BLaER1 (cell line): ENCODE measurements at regions not wholly inside any gene's neighbourhood (a gene's known extent, or its start where the extent isn't known, plus 50 kb on each side); places are given as distances from the start of the nearest gene placed in this dataset.

ENCODE experiments used
- H3K27ac ChIP-seq: shearing (Covaris generic); formaldehyde crosslinking; 2 replicates; pipeline ENCODE4 v1.8.1; 2022
- H3K27me3 ChIP-seq: shearing (Covaris generic); formaldehyde crosslinking; 2 replicates; pipeline ENCODE4 v1.8.1; 2022
- H3K36me3 ChIP-seq: shearing (Covaris generic); formaldehyde crosslinking; 2 replicates; pipeline ENCODE4 v1.8.1; 2022
- H3K4me1 ChIP-seq: shearing (Covaris generic); formaldehyde crosslinking; 2 replicates; pipeline ENCODE4 v1.8.1; 2022
- H3K4me2 ChIP-seq: shearing (Covaris generic); formaldehyde crosslinking; 2 replicates; pipeline ENCODE4 v1.8.1; 2022
- H3K4me3 ChIP-seq: shearing (Covaris generic); formaldehyde crosslinking; 2 replicates; pipeline ENCODE4 v1.8.1; 2022
- H3K9ac ChIP-seq: shearing (Covaris generic); formaldehyde crosslinking; 2 replicates; pipeline ENCODE4 v1.8.1; 2022
- H3K9me3 ChIP-seq: shearing (Covaris generic); formaldehyde crosslinking; 2 replicates; pipeline ENCODE4 v1.8.1; 2022
- H4K20me1 ChIP-seq: shearing (Covaris generic); formaldehyde crosslinking; 2 replicates; pipeline ENCODE4 v1.8.1; 2022
- Cebpa-rat ChIP-seq: shearing (Covaris generic); IDR thresholded peaks from 2 replicates; pipeline ENCODE4 v1.8.1; 2022

DNA sequence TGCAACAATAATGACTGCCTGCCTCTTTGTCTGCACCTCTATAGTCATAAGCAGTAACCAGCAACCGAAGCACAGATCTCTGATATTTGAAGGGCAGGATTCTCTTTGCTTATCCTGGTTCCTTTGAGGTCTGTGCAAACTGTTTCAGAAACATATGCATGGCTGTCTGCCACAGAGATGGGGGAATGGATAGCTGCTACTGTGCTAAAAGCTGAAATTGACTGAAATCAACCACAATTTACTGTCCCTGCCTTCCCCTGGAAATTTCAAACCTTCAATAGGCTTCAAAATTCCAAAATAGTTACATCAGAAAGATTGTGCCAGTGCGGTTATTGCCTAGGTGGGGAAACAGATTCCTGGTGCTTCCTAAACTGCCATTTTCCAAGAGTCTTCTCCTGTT lies 136.8 kb upstream of the GORAB start:
- H3K9me3 ChIP-seq: no peaks in the 10 kb centered on the region
- no peaks in the 10 kb centered on the region for H4K20me1 ChIP-seq
- H3K9ac ChIP-seq: no peak overlapping the region
- no peak overlapping the region for H3K4me3 ChIP-seq
- no peak overlapping the region for H3K4me2 ChIP-seq
- no peaks in the 10 kb centered on the region for H3K36me3 ChIP-seq
- H3K4me1 ChIP-seq: no peaks in the 10 kb centered on the region
- no peaks in the 10 kb centered on the region for H3K27me3 ChIP-seq
- H3K27ac ChIP-seq: no peak overlapping the region
- TF ChIP-seq Cebpa-rat: no peak

DNA sequence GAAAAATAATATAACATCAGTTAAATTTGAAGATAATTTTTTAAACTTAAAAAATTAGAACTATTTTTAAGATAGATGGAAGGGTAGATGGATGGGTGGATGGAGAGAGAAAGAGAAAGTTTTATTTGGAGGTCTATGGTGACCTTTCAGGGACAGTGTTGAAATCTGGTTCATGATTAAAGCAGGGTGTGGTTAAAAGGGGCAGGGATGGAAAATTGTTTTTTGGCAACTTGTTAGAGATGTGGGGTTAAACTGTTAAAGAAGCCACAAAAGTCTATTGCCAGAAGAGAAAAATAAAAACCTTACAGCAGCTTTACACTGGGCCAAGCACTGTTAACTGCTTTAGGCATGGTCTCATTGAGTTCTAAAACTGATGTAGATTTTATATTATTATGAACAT lies 134.9 kb upstream of the GORAB start:
- H3K36me3 ChIP-seq: no peaks in the 10 kb centered on the region
- no peak for TF ChIP-seq Cebpa-rat
- H3K9me3 ChIP-seq: no peaks in the 10 kb centered on the region
- H3K9ac ChIP-seq: no peak overlapping the region
- H3K4me2 ChIP-seq: no peak overlapping the region
- H4K20me1 ChIP-seq: no peaks in the 10 kb centered on the region
- H3K4me1 ChIP-seq: no peaks in the 10 kb centered on the region
- no peak overlapping the region for H3K4me3 ChIP-seq
- no peaks in the 10 kb centered on the region for H3K27me3 ChIP-seq
- H3K27ac ChIP-seq: no peak overlapping the region

DNA sequence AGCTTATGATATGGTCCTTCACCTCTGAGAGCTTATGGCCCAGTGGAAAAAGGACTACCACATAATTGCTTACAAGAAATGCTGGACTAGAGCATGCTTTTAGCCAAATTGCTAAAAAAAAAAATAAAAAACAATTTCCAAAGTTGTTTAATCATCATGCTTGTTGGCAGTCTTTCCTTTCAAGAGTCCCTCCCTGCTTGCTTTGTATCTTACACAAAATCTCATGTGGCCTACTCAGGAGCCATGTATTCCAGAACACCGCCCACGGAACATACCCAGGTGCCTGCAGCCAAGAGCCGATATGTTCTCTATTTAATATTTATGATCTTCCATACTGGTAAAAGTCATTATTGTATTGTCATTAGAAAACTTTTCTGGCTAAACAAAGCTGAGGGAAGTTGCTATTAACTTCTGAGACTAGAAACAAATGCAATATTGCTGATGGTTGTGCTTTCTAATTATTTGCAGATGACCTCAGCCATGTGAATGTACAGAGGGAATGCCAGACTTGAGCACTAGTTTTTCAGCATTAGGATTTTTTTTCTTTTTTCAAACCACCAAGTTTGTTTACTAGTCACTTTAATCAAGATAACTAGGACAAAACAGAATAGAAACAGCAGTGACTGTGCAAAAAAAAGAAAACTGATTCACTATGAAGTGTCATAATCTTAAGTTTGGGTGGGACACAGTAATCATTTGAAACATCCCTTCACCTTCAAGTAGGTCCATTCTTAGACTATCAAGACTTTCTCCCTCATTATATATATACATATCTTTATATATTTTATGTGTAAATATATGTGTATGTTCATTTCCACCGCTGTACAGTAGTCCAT lies 129.3 kb upstream of the GORAB start:
- H3K4me2 ChIP-seq: no peak overlapping the region
- no peaks in the 10 kb centered on the region for H3K27me3 ChIP-seq
- no peaks in the 10 kb centered on the region for H4K20me1 ChIP-seq
- H3K9ac ChIP-seq: no peak overlapping the region
- H3K36me3 ChIP-seq: no peaks in the 10 kb centered on the region
- H3K9me3 ChIP-seq: no peaks in the 10 kb centered on the region
- no peak overlapping the region for H3K27ac ChIP-seq
- no peak for TF ChIP-seq Cebpa-rat
- no peaks in the 10 kb centered on the region for H3K4me1 ChIP-seq
- no peak overlapping the region for H3K4me3 ChIP-seq

DNA sequence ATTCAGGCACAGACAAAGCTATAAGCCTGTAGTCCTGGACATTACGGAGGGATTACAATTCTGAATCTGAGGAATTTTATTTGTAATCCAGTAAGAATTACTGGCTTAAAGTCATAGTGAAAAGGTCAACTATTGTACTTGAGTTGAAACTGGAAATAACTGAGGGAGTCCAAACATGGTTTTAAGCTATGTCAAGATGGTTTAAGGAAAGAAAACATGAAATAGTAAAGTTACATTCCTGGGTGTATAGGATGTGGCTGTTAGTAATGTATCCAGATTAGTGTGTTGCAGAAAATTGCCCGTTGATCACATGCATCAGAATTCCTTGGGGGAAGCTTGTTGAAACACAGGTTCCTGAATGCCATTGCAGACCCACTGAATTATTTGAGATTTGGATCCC lies 124.8 kb upstream of the GORAB start:
- no peak for TF ChIP-seq Cebpa-rat
- H3K36me3 ChIP-seq: no peaks in the 10 kb centered on the region
- no peaks in the 10 kb centered on the region for H4K20me1 ChIP-seq
- no peak overlapping the region for H3K4me2 ChIP-seq
- H3K9me3 ChIP-seq: no peaks in the 10 kb centered on the region
- H3K4me1 ChIP-seq: no peaks in the 10 kb centered on the region
- H3K4me3 ChIP-seq: no peak overlapping the region
- no peak overlapping the region for H3K9ac ChIP-seq
- H3K27ac ChIP-seq: no peak overlapping the region
- H3K27me3 ChIP-seq: no peaks in the 10 kb centered on the region

DNA sequence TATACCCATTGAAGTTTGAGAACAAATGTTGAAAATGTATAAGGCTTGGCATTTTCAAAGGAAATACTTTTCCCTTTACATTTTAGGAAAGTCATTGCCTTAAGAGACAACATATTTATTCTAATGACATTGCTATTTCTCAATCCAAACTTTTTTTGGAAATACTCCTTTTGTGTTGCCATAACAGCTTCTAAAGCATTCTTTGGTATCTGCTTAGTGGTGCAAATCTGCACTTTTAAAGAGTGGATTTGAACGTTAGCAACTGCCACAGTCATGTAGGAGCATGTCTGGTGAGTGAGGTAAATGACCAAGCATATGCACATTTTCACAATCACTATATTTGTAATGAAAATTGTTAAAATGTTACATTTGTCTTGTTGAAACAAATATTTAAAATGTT lies 124.4 kb upstream of the GORAB start:
- H3K9me3 ChIP-seq: no peaks in the 10 kb centered on the region
- no peak overlapping the region for H3K27ac ChIP-seq
- no peaks in the 10 kb centered on the region for H3K36me3 ChIP-seq
- no peaks in the 10 kb centered on the region for H3K27me3 ChIP-seq
- no peaks in the 10 kb centered on the region for H3K4me1 ChIP-seq
- H3K4me3 ChIP-seq: no peak overlapping the region
- TF ChIP-seq Cebpa-rat: no peak
- H3K4me2 ChIP-seq: no peak overlapping the region
- H3K9ac ChIP-seq: no peak overlapping the region
- no peaks in the 10 kb centered on the region for H4K20me1 ChIP-seq

DNA sequence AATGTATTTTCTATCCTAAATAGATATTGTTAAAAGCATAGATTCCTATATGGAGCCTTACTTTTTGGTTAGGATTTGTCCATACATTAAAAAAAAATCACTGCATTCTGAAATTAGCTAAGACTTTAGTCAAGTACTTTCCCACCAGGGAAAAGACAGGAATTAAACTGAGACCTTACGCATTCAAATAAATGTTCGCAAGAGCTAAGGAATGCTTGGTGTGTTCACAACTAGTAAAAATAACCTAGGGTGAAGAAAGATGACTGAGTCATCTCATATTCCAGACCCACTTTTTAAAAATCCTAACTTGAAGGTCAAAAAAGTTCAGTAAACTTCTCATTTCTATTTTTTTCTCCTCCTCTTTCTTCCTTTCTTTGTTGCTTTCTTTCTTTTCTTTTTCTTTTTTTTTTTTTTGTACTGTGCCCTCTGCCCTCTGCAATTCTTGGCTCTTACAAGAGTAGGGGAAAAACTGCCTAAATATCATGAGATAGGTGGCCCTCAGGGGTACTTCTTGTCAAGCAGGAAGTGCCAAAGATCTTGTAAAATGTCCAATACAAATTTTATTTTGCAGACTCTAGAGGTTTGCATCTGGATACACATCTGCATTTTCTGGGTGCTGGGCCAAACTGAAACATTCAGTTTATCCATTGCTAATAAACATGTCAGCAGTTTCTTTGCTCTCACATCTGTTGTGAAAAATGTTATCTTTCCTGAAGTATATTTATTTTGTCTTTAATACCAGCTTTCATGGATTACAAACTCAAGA lies 121.4 kb upstream of the GORAB start:
- no peak overlapping the region for H3K4me2 ChIP-seq
- H3K36me3 ChIP-seq: no peaks in the 10 kb centered on the region
- no peaks in the 10 kb centered on the region for H3K27me3 ChIP-seq
- H3K4me1 ChIP-seq: no peaks in the 10 kb centered on the region
- no peak for TF ChIP-seq Cebpa-rat
- H3K4me3 ChIP-seq: no peak overlapping the region
- no peaks in the 10 kb centered on the region for H3K9me3 ChIP-seq
- H3K9ac ChIP-seq: no peak overlapping the region
- H3K27ac ChIP-seq: no peak overlapping the region
- no peaks in the 10 kb centered on the region for H4K20me1 ChIP-seq

DNA sequence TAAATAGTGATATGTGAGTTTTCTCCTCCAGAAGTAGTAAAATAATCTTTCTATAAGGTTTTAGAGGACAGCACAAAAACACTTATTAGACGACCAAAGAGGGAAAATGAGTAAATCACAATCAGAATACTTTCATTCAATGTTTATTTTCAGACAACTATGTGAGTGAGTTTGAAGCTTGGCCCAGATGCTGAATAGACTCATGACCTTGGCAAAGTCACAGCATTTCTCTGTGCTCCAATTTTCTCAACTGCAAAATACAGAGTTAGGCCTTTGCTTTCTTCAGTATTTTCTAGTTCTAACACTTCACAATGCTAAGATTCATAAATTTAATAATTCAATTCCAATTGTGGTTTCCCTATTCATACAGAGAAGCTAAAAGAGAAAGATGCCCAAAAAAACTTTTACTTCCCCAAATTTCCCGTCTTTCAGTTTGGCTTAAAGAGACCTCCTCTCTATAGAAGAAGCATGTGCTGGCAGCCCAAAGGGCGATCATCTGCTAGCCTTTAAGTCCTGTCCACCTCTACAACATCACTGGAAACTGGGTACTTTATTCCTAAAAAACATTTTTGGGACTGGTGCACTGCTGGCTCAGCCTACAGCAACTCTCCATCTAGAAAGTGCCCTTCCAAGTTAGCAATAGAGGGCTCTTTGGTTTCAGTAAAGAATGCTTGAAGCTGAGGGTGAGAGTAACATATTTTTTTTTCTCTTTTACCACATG lies 116.8 kb upstream of the GORAB start:
- no peaks in the 10 kb centered on the region for H3K27me3 ChIP-seq
- no peak overlapping the region for H3K27ac ChIP-seq
- TF ChIP-seq Cebpa-rat: no peak
- H3K36me3 ChIP-seq: no peaks in the 10 kb centered on the region
- H4K20me1 ChIP-seq: no peaks in the 10 kb centered on the region
- H3K9ac ChIP-seq: no peak overlapping the region
- H3K4me2 ChIP-seq: no peak overlapping the region
- H3K9me3 ChIP-seq: no peaks in the 10 kb centered on the region
- no peak overlapping the region for H3K4me3 ChIP-seq
- no peaks in the 10 kb centered on the region for H3K4me1 ChIP-seq

DNA sequence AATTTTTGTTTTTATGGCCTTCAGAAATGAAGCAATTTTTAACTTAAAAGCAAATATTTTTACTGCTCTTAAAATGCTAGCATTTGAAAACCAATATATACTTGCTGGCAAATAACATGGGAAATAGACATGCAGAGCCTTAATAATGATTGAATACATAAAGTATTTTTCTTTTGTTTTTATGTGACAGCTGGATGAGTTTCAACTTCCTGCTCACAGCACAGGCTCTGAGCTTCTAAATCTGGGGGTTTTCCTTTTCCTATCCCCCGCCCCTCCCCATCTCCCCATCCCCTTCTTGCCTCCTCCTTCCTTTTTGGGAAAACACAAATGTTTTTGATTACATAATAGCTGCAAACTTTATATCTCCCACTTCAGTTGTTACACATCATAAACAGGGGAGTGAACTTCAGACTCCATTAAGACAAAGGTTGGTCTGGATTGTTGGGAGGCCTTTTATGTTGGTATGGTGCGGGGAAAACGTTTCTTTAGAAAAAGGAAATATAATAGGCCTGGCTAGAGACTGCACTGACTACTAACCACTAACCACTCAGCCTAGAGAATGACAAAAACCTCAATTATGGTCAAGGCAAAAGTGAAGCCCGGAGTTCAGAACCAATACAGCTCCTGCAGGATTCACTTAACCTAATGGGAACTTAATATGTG lies 116.1 kb upstream of the GORAB start:
- Histone ChIP-seq H3K4me1 (no peaks in the 10 kb centered on the region), H3K4me2 (no peak overlapping the region), H3K36me3 (no peaks in the 10 kb centered on the region), H3K9me3 (no peaks in the 10 kb centered on the region), H4K20me1 (no peaks in the 10 kb centered on the region), H3K27ac (no peak overlapping the region), H3K27me3 (no peaks in the 10 kb centered on the region), H3K9ac (no peak overlapping the region), H3K4me3 (no peak overlapping the region)
- no peak for TF ChIP-seq Cebpa-rat

DNA sequence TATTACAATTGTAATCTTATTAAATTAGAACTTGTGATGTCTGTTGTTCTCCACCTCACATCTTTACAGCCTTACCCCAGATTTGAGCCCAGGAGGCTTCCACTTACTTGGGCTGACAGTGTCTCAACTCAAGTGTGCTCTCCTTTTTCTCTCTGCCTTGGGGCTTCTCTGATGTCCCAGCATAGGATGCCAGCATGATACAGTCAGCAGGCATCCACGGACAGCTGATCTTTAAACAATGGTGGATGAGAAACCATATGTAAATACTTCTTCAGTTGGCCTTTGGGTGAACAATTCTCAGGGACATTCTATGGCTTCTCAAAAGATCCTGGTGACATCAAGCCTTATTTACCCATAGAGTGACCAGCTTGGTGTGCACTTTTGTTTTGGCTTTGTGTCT lies 107.6 kb upstream of the GORAB start:
- Histone ChIP-seq H3K4me3 (no peak overlapping the region), H3K27me3 (no peaks in the 10 kb centered on the region), H3K36me3 (no peaks in the 10 kb centered on the region), H3K9ac (no peak overlapping the region), H3K4me1 (no peaks in the 10 kb centered on the region), H3K9me3 (no peaks in the 10 kb centered on the region), H4K20me1 (no peaks in the 10 kb centered on the region), H3K27ac (no peak overlapping the region), H3K4me2 (no peak overlapping the region)
- no peak for TF ChIP-seq Cebpa-rat
